Cerebellar nuclear complex (tissue), 1 donor: ENCODE measurements at regions not wholly inside any gene's neighbourhood (a gene's known extent, or its start where the extent isn't known, plus 50 kb on each side); places are given as distances from the start of the nearest gene placed in this dataset.
"Not testable (repeated sequence)": the region's sequence is repeated elsewhere in the genome, so short reads cannot be mapped to it uniquely, and the experiment has no call there.

ENCODE experiments used
- DNase-seq, 2 experiments: peaks; one replicate each; lab custom pipeline; 2025; lab: John Stamatoyannopoulos, UW

GRCh38 chr2:234723400-234723799, 226.5 kb upstream of the ARL4C start:
- no peak for DNase-seq

GRCh38 chr2:234722176-234722575, 225.3 kb upstream of the ARL4C start:
- no peak for DNase-seq

GRCh38 chr2:234719116-234719716, 222.3 kb upstream of the ARL4C start:
- DNase-seq = no peak

- no peak for DNase-seq
Measured at GRCh38 chr2:234716271-234716670, 219.4 kb upstream of the ARL4C start.

- DNase-seq = no peak
Measured at GRCh38 chr2:234715671-234716250, 218.9 kb upstream of the ARL4C start.

GRCh38 chr2:234714711-234715110, 217.8 kb upstream of the ARL4C start:
- DNase-seq = no peak

- no peak for DNase-seq
Measured at GRCh38 chr2:234712421-234712935, 215.6 kb upstream of the ARL4C start.

GRCh38 chr2:234711308-234711707, 214.4 kb upstream of the ARL4C start:
- no peak for DNase-seq

- DNase-seq = no peak
Measured at GRCh38 chr2:234710587-234710986, 213.7 kb upstream of the ARL4C start.

- no peak for DNase-seq
Measured at GRCh38 chr2:234710066-234710465, 213.2 kb upstream of the ARL4C start.

GRCh38 chr2:234708717-234709116, 211.8 kb upstream of the ARL4C start:
- DNase-seq = no peak

GRCh38 chr2:234708091-234708683, 211.3 kb upstream of the ARL4C start:
- no peak for DNase-seq

GRCh38 chr2:234706086-234706485, 209.2 kb upstream of the ARL4C start:
- DNase-seq = no peak

GRCh38 chr2:234705108-234705507, 208.2 kb upstream of the ARL4C start:
- DNase-seq = no peak

GRCh38 chr2:234703258-234703657, 206.4 kb upstream of the ARL4C start:
- no peak for DNase-seq

GRCh38 chr2:234702731-234703225, 205.9 kb upstream of the ARL4C start:
- DNase-seq = no peak

GRCh38 chr2:234701841-234702240, 205.0 kb upstream of the ARL4C start:
- DNase-seq = no peak

GRCh38 chr2:234701421-234701820, 204.5 kb upstream of the ARL4C start:
- no peak for DNase-seq

- no peak for DNase-seq
Measured at GRCh38 chr2:234699456-234699855, 202.6 kb upstream of the ARL4C start.

GRCh38 chr2:234697300-234697876, 200.5 kb upstream of the ARL4C start:
- DNase-seq = not testable (repeated sequence)

- DNase-seq = no peak
Measured at GRCh38 chr2:234695981-234696380, 199.1 kb upstream of the ARL4C start.

GRCh38 chr2:234694244-234695013, 197.5 kb upstream of the ARL4C start:
- DNase-seq = no peak
